IPS-15b (cell line): ENCODE measurements at regions not wholly inside any gene's neighbourhood (a gene's known extent, or its start where the extent isn't known, plus 50 kb on each side); places are given as distances from the start of the nearest gene placed in this dataset.

Source experiments
- H3K27me3 ChIP-seq: one replicate; pipeline ENCODE4 v1.6.1; 2013; ENCODE audit warnings: low read length; ENCODE audit not compliant: control insufficient read depth, insufficient read depth
- H3K36me3 ChIP-seq: one replicate; pipeline ENCODE4 v1.6.1; 2013; ENCODE audit warnings: low read length; ENCODE audit not compliant: control insufficient read depth, insufficient read depth
- H3K4me1 ChIP-seq: one replicate; pipeline ENCODE4 v1.6.1; 2013; ENCODE audit warnings: mild to moderate bottlenecking, low read length; ENCODE audit not compliant: control insufficient read depth, insufficient read depth
- H3K4me3 ChIP-seq: one replicate; pipeline ENCODE4 v1.5.1; 2013; ENCODE audit warnings: low read depth, low read length
- H3K9ac ChIP-seq: one replicate; pipeline ENCODE4 v1.6.1; 2013; ENCODE audit warnings: low read depth, mild to moderate bottlenecking, low read length
- H3K9me3 ChIP-seq: one replicate; pipeline ENCODE4 v1.6.1; 2013; ENCODE audit warnings: mild to moderate bottlenecking, low read length; ENCODE audit not compliant: control insufficient read depth, insufficient read depth

DNA sequence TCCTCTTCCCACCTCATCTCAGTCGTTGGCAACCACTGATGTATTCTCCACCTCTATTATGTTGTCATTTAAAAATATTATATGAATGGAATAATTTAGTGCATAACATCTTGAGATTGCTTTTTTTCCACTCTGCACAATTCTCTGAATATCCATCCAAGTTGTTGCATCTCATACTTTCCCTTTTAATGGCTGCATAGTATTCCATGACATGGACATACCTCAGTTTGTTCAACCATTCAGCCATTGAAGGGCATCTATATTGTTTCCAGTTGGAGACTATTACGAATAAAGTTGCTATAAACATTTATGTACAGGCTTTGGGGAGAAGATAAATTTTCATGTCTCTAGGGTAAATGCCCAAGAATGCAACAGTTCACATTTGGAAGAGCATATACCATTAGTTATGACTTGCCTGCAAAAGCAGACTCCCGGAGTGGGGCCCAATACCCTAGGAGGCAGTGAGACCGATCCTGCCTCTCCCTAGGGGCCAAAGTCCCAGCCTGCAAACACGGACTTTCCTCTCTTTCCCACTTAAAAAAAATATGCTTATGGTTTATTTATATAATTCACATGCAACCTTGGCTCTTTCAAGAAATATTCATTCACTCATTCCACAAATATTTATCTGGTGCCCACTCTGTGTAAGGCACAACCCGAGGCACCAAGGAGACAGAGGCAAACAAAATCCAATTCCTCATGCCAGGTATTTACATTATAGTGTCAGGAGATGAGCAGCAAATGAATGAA is 227.0 kb upstream of the PMEPA1 start:
- Histone ChIP-seq H3K4me1 (no peaks in the 10 kb centered on the region), H3K9me3 (no peaks in the 10 kb centered on the region), H3K4me3 (no peak overlapping the region), H3K27me3 (no peaks in the 10 kb centered on the region), H3K9ac (no peak overlapping the region), H3K36me3 (no peaks in the 10 kb centered on the region)

DNA sequence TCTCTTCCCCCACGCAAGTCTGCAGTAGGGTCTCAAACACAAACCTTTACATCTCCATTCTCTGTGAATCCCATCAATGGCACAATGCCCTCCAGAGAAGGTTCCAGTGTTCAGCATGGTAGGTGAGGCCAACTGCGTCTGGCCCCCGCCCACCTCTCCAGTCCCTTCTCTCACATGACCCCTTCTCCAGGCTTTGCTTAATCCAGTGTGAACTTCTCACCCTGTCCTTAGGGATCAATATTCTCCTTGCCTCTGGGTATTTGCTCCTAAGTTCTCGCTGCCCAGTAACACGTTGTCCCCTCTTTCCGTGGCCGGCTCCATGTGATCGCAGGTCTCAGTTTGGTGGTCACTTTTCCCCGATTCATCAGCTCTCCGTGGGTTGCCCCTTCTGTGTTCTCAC is 225.1 kb upstream of the PMEPA1 start:
- Histone ChIP-seq H3K9ac (no peak overlapping the region), H3K36me3 (no peaks in the 10 kb centered on the region)

DNA sequence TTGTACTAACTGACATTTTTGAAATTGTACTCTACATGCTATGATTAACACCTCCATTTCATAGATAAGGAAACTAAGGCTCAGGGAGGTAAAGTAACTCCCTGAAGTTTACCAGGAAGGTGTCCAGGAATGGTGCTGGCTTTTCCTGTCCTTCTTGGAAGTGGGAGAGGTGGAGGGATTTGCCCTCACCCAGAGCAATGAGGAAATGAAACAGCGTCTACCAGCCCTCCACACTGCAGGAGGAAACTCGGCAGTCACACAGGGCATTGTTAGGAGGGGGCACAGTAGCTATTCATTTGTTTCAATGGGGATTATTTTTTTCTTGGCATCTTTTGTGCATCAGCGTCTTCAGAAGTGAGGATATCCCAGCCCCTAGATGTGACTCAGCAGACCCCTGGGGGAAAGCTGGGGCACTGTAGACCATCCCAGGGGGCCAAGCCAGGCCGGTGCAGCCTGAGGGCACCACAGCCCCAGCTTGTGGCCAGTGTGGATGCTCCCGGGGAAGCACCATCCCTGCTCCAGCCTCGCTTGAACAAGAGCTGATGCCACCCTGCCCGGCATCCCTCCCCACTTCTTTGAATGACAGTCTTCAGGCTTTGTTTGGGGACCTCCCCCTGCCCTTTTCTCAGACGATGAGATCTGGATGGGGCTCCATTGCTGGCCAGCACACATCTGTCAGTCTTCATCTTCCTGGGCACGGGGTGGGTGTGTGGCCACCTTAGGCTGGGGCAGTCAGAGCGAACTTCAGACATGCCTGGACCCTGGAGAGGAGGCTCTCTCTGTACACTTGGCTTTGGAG is 224.4 kb upstream of the PMEPA1 start:
- H3K4me1 ChIP-seq: no peaks in the 10 kb centered on the region
- no peaks in the 10 kb centered on the region for H3K36me3 ChIP-seq
- no peaks in the 10 kb centered on the region for H3K9me3 ChIP-seq
- no peak overlapping the region for H3K9ac ChIP-seq
- H3K27me3 ChIP-seq: no peaks in the 10 kb centered on the region
- no peak overlapping the region for H3K4me3 ChIP-seq

More for the DNA sequence above, 225.1 kb upstream of the PMEPA1 start:
- no peaks in the 10 kb centered on the region for H3K27me3 ChIP-seq
- no peak overlapping the region for H3K4me3 ChIP-seq
- no peaks in the 10 kb centered on the region for H3K9me3 ChIP-seq
- H3K4me1 ChIP-seq: no peaks in the 10 kb centered on the region

DNA sequence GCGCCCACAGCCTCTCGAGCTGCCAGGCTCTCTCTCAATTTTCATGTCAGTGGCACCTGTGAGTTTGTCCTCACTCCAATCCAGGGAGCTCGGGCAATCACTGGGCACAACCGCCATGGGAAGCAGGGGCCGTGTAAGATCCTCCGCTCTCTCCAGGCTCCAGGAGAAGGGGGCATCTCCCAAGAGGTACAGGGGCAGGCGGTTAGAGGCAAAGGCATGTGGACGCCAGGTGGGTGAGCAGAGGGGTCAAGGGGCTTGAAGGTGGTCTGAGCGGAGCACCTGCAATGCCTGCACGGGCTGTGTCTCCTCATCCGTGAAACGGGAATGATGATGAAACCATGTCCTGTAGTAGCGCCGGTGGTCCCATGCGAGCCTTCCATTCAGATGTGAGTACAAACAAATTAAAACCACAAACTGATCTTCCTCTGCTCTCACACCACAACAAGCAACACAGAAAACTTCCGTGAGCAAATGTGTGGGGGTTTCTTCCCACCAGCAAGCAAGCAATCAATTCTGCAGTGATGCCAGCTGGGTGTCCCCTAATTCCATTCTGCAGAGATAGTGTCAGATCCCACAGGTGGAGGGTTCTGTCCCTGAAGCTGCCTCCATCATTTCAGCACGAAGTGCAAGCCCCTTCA is 222.5 kb upstream of the PMEPA1 start:
- Histone ChIP-seq H3K36me3 (no peaks in the 10 kb centered on the region), H3K9ac (no peak overlapping the region), H3K4me1 (no peaks in the 10 kb centered on the region), H3K27me3 (no peaks in the 10 kb centered on the region), H3K4me3 (no peak overlapping the region), H3K9me3 (no peaks in the 10 kb centered on the region)

DNA sequence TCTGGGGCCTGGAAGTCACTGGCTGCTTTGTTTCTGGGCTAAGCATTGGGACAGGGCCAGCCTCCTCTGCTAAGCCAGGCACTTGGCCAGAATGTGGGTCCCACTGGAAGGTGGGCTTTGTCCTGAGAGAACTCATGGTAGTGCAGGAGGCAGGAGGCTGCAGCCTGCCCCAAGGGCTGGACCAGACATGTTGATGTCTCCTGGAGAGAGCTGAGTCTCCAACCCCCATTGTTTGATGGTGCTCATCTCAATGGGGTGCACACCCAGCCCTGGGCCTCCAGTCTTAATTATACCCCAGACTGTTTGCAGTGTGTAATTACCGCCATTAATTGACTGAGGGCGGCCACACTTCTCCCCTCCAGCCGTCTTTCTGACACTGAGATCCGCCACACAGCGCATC is 220.5 kb upstream of the PMEPA1 start:
- H3K27me3 ChIP-seq: no peaks in the 10 kb centered on the region
- H3K9me3 ChIP-seq: no peaks in the 10 kb centered on the region
- no peaks in the 10 kb centered on the region for H3K4me1 ChIP-seq
- no peak overlapping the region for H3K4me3 ChIP-seq
- H3K36me3 ChIP-seq: no peaks in the 10 kb centered on the region
- no peak overlapping the region for H3K9ac ChIP-seq

DNA sequence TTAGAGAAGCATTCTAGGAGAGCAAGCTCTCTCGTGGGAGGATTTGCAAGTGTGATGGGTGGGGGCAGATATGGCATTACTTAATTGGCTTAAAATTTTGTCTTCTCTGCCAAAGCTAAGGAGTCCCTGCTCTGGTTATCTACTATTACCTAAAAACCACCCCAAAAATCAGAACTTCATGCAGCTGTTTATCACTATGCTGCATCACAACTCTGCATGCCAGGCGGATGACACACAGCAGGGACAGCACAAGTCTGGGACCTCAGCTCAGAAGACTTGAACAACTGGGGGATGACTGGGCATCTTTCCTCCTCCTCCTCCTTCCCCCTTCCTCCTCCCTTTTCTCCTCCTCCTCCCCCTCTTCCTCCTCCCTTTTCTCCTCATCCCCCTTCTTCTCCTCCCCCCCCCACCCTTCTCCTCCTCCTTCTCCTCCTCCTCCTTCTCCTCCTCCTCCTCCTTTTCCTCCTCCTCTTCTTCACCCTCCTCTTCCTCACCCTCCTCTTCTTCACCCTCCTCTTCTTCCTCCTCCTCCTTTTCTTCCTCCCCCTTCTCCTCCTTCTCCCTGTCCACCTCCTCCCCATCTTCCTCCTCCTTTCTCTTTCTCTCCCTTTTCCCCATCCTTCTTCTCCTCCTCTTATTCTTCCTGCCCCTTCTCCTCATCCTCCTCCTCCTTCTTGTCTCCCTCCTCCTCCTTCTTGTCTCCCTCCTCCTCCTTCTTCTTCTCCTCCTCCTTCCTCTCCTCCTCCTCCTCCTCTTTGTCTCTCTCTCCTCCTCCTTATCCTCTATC is 218.6 kb upstream of the PMEPA1 start:
- Histone ChIP-seq H3K36me3 (no peaks in the 10 kb centered on the region), H3K9me3 (no peaks in the 10 kb centered on the region), H3K9ac (no peak overlapping the region), H3K27me3 (no peaks in the 10 kb centered on the region), H3K4me1 (no peaks in the 10 kb centered on the region), H3K4me3 (no peak overlapping the region)

DNA sequence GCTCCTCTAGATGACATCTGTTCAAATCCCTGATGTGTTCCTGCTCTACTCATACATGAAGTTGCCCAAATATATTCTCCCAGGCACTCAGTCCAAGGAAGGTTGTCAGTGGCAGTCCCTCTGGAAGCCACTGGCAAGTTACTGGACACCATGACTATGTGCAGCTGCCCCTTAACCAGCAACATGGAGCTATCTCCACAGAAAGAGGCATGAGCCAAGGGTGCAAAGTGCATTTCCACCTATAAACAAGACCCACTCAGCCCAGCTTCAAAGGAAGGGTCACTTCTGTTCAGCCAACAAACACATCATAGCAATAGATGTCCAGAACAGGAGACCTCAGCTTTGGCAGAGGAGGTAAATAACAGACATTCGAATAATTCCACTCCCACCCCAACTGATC is 217.6 kb upstream of the PMEPA1 start:
- H3K27me3 ChIP-seq: no peaks in the 10 kb centered on the region
- no peak overlapping the region for H3K9ac ChIP-seq
- H3K4me1 ChIP-seq: no peaks in the 10 kb centered on the region
- H3K4me3 ChIP-seq: no peak overlapping the region
- no peaks in the 10 kb centered on the region for H3K36me3 ChIP-seq
- no peaks in the 10 kb centered on the region for H3K9me3 ChIP-seq

DNA sequence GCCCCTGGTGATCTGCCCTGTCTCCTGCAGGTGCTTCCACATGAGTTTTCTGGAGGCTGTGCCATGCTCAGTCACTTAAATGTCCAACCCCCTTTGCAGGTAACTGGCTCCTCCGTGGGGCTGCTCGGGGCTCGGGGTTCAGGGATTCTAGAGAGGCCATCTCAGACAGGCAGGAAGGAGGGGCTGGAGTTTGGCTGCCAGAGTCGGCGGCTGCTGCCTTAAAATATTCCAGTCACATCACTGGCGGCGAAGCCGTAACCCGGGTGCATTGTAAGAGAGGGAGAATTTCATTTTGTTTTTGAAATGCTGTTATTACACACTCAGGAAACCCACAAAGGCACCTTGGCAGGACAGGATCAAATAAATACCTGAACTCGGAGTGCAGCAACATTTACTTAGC is 212.9 kb upstream of the PMEPA1 start:
- H3K36me3 ChIP-seq: no peaks in the 10 kb centered on the region
- no peaks in the 10 kb centered on the region for H3K4me1 ChIP-seq
- no peak overlapping the region for H3K9ac ChIP-seq
- no peaks in the 10 kb centered on the region for H3K27me3 ChIP-seq
- H3K4me3 ChIP-seq: no peak overlapping the region
- H3K9me3 ChIP-seq: no peaks in the 10 kb centered on the region

DNA sequence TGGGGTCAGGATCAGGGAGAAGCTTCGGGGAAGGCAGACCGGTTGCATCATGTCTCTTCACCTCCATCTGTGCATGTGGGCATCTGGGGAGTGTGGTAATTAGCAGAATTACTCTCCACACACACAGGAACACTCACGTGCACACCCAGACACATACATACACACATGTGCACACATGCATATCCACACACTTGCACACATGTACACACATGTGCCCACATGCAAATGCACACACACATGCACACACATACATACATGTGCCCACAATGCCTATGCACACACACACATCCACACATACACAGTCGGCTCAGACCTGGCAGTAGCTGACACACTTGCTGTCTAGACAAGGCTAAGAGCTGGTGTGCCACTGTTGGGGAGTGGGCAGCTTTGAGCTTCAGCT is 212.3 kb upstream of the PMEPA1 start:
- no peaks in the 10 kb centered on the region for H3K9me3 ChIP-seq
- no peak overlapping the region for H3K9ac ChIP-seq
- H3K4me3 ChIP-seq: no peak overlapping the region
- H3K36me3 ChIP-seq: no peaks in the 10 kb centered on the region
- no peaks in the 10 kb centered on the region for H3K4me1 ChIP-seq
- H3K27me3 ChIP-seq: no peaks in the 10 kb centered on the region

DNA sequence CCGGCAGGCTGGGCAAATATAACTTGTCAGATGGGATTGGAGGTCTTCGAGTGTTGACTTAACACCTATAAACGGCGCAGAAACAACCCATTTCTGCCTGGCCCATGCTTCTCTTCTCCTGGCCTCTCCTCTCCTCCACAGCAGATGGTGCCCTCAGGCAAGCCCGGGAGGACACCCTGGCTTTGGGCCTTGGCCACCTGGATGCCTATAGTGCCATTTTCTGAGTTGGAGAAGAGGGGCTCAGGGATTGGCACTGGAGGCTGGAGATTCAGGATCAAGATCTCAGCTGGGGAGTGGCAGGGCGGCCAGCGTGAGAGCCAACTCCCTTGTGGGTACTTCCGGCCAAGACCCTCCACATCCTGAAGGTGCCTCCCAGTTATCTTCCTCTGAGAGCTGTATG is 211.9 kb upstream of the PMEPA1 start:
- Histone ChIP-seq H3K4me1 (no peaks in the 10 kb centered on the region), H3K36me3 (no peaks in the 10 kb centered on the region), H3K9me3 (no peaks in the 10 kb centered on the region), H3K9ac (no peak overlapping the region), H3K27me3 (no peaks in the 10 kb centered on the region), H3K4me3 (no peak overlapping the region)

DNA sequence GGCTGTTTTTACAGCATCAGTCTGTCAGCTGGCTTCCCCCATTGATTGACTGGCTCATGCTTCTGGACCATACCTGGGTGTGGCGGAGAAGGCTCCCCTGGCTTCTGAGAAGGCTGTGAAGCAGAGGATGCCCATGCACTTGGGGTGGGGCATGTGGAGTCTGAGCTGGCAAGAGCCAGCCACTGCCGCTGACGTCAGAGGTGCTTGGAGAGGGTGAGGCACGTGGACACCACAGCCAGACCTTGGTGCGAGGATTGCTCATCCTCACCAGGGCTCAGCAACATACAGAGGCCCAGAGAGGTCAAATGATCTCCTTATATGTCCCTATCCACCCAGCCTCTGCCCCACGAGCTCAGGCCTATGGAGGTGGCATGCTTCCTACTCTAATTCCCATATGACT is 211.2 kb upstream of the PMEPA1 start:
- Histone ChIP-seq H3K9me3 (no peaks in the 10 kb centered on the region), H3K9ac (no peak overlapping the region), H3K4me1 (no peaks in the 10 kb centered on the region), H3K4me3 (no peak overlapping the region), H3K27me3 (no peaks in the 10 kb centered on the region), H3K36me3 (no peaks in the 10 kb centered on the region)
